ENCODE measurements at regions not wholly inside any gene's neighbourhood (a gene's known extent, or its start where the extent isn't known, plus 50 kb on each side); places are given as distances from the start of the nearest gene placed in this dataset.
"Not testable (repeated sequence)": the region's sequence is repeated elsewhere in the genome, so short reads cannot be mapped to it uniquely, and the experiment has no call there.

DNA sequence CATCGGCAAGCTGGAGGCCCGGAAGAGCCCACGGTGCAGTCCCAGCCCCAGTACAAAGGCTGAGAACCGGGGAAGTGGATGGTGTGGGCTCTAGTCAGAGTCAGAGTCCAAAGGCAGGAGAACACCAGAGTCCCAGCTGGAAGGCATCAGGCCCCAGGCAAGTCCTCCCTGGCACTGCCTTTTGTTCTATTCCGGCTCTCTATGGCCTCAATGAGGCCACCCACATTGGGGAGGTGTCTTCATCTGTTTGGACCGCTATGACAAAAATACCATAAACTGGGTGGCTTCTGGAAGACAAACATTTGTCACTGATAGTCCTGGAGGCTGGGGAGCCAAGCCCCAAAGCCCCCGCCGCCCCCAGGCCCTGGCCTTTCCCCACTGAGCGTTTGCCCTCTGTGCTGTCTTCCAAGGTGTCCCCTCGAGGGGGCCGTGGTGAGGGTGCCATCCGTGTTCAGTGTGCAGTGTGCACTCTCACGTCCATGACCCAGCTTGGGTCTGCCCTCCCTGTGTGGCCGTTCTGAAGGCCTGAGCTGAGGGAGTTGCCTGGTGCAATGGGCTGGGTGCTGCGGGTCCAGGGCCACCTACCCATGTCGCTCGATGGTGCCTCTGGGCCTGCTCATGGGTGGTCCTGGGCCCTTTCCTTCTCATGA is 99.1 kb upstream of the PPP1R26 start:
- no peak for DNase-seq (ENCODE audit: low read depth)

DNA sequence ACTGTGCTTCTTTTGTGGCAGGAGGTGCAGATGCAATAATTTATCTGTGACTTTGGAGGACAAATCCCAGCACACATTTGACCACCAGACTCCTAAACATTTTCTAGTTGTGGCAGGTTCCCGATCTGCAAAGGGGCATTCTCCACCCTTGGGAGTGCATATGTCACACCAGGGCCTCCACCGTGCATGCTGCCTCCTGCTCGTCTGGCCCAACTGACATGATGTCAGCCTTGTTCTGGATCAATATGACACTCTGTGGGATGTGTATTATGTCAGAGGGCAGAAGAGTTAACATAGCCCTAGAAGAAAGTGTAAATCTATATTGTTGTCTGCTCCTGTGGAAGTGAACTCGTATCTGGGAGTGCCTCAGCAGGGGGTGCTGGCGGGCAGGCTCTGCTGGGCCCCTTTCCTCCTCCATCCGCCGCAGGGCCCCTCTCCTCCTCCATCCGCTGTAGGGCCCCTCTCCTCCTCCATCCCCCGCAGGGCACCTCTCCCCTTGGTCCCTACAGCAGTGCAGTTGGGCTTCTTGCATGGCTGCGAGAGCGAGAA is 97.7 kb upstream of the PPP1R26 start:
- DNase-seq (ENCODE audit: low read depth) = no peak

DNA sequence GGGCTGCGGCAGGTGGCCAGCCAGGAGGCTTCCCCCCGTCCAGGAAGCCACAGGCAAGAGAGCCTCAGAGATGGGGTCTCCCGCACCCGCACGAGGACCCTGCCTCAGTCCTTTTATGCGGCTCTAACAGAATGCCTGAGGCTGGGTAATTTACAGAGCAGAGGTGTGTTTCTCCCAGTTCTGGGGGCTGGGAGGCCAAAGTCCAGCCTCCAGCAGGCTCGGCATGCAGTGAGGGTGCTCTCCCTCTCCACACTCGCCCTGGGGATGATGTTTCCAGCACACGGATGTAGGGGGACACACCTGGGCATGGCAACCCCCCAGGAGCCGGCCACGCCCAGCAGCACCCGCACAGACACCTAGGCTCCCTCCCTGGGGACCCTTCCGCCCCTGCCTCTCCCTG is 95.4 kb upstream of the PPP1R26 start:
- no peak for DNase-seq (ENCODE audit: low read depth)

DNA sequence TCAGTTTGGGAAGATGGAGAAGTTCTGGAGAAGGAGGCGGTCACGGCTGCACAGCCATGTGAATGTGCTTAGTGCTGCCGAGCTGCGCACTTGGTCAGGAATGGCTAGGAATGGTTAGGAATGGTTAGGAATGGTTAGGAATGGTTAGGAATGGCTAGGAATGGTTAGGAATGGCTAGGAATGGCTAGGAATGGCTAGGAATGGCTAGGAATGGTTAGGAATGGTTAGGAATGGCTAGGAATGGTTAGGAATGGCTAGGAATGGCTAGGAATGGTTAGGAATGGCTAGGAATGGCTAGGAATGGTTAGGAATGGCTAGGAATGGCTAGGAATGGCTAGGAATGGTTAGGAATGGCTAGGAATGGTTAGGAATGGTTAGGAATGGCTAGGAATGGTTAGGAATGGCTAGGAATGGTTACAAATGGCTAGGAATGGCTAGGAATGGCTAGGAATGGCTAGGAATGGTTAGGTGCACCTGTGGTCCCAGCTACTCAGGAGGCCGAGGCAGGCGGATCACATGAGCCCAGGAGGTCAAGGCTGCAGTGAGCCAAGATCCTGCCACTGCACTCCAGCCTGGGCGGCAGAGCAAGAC is 94.7 kb upstream of the PPP1R26 start:
- DNase-seq (ENCODE audit: low read depth) = not testable (repeated sequence)

DNA sequence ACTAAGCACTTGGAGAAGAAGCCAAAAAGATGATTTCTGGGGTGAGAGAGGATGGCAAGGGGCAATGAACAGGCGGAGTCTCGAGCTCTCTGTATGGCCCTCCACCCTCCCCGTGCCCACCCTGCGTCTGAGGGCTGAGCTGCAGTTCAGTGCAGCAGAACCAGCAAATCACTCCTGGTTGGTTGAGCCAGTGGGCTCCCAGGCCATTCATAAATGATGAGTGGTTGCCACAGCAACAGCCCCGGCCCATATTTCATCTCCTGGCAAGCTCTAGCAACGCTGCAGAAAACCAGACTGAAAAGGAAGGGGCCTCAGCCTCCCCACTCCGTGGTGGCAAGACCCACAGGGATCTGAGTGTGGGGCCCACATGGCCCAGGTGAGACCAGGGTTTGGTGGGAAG is 93.8 kb upstream of the PPP1R26 start:
- DNase-seq (ENCODE audit: low read depth) = no peak

DNA sequence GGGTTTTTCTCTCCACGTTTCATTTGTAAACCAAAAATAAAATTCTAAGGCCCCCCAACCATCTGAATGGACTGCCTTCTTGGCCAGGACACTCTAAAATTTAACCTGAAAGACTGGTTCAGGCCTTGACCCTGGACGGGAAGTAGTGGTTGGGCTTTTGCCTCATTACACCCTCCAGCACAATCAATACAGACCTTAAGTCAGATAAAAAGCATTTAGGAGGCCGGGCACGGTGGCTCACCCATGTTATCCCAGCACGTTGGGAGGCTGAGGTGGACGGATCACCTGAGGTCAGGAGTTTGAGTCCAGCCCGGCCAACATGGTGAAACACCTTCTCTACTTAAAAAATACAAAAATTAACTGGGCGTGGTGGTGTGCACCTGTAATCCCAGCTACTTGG is 91.6 kb upstream of the PPP1R26 start:
- DNase-seq (ENCODE audit: low read depth) = no peak

DNA sequence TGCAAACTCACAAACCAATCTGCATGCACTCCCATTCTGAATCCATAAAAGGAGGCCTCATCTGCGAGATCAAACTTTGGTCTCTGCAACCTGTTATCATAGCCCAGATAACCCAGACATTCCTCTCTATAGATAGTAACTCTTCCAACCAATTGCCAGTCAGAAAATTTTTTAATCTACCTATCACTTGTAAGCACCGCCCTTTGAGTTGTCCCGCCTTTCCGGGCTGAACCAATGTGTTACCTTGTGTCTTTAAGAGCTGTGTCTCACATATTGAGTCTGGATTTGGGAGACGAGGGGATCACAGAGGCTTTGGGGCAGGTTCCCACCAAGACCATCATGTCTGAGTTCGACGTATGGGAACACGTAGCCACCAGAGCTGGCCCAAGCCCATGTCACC is 91.1 kb upstream of the PPP1R26 start:
- DNase-seq (ENCODE audit: low read depth) = no peak

DNA sequence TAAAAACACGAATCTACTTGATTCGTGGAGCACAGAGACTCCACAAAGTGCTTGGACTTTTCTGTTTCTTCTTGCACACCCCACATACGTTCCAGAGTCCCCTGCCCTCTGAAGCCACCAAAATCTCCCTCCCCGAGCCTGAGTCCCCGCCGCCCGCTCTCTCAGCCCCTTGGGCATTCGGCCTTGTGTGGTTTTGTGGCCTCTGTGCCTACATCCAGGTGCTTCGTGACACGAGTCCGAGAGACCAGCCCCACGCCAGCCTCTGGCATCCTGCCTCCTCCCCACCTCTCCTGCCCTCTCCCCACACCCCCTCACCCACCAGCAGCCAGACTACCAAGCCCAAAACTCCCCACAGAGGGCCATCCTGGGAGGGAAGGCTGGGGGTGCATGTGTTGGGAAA is 87.8 kb upstream of the PPP1R26 start:
- no peak for DNase-seq (ENCODE audit: low read depth)

DNA sequence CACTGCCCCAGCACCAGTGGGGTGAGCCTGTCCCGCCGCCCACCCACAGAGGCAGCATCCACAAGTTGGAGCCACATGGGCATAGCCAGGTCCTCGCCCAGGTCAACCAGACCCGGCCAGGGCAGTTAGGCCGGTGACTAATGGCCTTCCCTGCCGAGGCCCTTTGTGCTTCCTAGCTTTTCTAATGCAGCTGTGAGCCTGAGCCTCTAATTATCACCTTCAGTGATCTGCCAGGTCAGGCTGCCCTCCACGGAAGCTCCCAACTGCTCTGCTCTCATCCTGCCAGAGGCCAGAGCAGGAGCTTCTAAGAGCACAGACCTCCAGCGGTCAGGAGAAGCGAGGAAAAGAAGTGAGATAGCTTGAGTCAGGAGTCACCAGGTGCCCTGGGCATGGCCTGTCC is 87.1 kb upstream of the PPP1R26 start:
- DNase-seq (ENCODE audit: low read depth) = no peak

DNA sequence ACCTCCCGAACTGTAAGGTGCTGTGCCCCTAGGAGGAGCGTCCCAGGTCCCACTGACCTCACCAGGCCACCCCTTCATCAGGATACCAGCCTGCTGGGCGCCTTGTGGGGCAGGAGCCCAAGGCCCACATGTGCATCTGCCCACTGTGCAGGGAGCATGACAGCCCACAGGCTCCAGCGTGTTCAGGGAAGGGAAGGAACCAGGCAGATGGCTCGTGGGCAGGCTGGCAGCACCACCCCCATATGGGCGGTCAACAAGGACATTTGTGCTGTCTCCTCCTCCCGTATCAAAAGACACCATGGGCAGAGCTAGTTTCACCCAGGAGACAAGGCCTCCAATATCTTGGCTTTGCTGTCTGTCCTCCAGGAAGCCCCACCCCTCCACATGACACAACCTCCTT is 85.5 kb upstream of the PPP1R26 start:
- DNase-seq (ENCODE audit: low read depth) = no peak

DNA sequence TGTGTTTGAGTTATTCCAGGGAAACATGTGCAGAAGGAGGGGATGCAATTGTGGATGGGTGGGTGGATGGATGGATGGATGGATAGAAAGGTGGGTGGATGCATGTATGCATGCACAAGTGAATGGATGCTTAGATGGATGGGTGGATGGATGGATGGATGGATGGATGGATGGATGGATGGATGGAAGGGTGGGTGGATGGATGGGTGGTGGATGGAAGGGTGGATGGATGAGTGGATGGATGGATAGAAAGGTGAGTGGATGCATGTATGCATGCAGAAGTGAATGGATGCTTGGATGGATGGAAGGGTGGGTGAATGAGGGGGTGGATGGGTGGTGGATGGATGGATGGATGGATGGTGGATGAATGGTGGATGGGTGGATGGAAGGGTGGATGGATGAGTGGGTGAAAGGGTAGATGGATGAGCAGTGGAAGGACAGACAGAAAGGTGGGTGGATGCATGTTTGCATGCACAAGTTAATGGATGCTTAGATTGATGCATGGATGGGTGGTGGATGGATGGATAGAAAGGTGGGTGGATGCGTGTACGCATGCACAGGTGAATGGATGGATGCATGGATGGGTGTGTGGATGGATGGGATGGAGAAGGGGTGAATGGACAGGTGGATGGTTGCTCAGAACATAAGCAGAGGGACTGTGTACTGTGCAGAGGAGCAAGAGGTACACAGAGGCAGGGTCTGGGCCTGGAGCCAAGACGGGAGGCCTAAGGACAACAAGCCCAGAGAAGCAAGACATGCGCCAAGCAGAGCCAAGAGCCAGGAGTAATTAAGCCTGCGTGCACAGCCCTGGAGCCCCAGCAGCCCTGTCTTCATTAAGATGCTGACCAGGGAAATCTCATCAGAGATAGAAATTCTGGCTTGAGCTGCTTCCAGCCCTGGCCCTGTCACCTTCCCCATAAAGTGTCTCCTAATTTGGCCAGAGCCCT is 84.6 kb upstream of the PPP1R26 start:
- no peak for DNase-seq (ENCODE audit: low read depth)

DNA sequence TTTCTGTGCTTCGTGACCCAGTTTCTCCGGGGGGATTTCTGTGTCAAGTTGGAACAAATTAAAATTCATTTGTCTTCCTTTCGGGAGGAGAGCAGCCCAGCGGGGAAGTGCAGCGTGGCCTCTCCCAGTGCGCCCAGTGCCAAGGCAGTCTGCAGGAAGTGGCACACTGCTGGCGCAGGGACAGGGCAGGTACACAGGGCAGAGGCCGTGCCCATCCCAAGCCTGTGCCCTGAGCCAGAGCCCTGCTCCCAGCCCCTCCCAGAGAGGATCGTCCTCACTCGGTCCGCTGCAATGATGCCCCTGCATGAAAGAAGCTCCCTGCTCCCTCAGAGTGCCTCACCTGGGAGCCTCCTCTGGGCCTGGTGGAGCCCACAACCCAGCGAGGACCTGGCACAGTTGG is 82.4 kb upstream of the PPP1R26 start:
- no peak for DNase-seq (ENCODE audit: low read depth)

DNA sequence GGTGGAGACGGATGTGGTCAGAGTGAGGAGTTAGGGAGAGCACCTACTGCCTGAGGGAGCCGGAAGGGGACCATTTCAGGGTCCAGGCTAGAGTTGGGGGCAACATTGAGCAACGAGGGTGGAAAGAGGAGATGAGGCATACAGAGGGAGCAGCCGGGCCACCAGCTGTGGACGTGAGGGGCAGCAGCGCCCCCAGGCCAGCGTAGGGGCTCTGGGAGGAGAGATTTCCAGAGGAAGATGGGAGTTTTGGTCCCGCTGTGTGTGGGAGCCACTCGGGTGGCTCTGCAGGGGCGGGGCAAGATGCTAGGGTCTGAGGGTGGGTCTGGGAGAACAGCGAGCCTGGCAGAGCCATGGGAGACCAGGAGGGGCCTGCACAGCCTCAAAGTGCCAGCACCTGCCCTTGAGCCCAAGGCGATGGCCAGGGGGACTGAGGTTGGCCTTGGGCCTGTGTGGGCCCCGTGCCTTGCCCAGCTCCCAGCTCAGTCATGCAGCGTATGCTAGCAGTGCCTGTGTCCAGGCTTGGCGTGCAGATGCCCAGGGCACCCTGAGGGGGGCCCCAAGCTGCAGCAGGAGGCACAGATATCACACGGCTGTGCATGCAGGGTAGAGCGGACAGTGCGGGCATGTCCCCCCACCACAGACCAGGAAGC is 80.5 kb upstream of the PPP1R26 start:
- no peak for DNase-seq (ENCODE audit: low read depth)

DNA sequence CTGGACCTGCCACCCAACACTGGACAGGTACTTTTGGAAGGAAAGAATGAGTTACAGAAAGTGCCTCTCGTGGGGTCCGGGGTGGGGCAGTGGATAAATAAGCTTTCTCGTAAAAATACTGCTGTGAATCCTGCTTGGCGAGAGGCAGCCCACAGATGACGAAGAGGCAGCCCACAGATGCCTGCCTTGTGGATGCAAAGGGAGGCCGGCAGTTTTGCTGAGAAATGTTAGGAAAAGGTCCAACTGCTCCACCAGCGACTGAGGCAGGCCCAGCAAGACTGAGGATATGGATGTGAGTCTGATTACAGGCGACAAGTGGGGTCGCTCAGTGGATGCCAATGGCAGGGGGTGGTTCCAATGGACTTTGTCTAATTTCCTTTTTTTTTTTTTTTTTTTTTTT is 79.1 kb upstream of the PPP1R26 start:
- no peak for DNase-seq (ENCODE audit: low read depth)

DNA sequence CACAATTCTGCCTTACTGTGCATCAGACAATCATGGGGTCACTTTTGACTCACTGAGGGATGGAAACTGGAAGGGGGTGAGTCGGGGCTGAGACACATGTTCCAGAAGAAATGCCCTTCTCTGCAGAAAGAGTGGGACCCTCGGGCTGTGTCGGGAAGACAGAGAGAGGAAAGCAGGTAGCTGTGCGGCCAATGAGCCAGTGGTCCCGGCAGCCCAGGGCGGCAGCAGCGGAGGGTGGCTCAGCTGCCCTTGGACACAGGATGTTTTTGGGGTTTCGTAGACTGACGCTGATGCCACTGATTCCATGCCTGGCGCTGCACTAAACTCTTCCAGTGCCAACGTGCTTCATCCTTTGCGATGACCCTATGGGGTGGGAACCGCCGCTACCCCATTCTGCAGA is 78.4 kb upstream of the PPP1R26 start:
- no peak for DNase-seq (ENCODE audit: low read depth)

DNA sequence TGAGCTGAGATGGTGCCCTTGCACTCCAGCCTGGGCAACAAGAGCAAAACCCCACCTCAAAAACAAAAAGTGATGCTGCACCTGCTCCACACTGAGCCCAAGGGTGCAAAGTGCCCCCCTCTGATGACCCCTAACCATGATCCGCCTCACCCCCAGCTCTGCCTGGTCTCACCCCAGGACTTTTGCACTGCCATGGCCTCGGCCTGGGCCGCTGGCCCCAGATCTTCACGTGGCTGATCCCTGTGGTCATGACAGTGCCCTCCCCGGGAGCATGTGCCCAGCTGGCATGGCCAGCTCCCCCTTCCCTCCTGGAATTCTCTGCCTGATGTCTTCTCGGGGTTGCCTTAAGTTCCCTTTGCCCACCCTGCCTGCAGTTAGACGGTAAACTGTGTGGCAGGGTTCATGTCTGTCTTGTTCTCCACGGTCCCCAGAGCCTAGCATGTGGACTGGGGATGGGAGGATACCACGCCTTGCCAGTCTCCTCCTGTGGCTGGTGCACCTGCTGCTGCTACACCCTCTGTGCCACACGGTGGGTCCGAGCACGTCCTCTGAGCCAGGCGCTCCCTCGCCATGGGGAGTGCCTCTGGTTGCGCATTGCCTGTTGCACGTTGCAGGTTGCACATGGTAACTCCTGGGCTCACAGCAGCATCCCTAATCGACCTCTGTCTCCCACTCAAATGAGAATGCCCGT is 77.4 kb upstream of the PPP1R26 start:
- DNase-seq (ENCODE audit: low read depth) = no peak

DNA sequence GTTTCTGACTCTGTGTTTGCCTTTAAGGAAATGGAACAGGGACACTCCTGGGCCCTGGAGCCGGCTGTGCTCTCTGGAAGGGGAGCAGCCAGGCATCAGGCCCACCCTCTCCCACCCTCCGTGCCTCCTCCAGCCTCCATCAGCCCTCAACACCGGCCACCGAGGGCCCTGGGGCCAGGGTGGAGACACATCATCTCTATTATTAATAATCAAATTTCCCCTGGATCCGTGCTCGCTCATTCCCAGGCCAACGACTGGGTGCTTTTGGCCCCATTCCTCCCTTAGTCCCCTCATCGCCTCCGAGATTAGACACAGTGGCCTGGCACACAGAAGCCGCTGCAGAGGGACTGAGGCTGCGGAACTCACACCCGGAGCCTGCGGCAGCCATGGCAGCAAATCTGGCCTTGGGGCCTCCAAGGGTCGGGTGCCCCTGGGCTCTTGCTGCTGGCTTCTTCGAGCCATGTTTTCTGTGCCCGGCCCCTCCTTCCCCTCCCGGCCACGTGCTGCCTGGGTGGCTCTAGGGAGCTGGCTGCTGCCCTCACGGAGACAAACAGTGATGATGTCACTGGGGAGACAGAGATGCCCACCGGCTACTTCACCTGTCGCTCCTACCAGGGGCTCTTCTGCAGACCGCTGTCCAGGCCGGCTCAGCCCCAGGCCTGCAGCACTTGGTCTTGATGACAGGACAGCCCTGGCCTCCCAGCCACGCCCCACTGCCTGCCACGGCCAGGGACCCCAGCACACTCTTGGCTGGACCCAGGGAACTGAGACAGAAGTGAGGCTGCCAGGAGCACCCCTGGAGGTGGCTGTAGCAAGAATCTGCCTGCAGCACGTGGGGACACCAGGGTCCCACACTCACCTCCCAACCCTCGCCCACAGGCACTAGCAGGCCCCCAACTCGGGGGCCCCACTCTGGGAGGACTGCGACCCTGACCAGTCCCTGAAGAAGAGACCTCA is 76.6 kb upstream of the PPP1R26 start:
- DNase-seq (ENCODE audit: low read depth) = no peak

DNA sequence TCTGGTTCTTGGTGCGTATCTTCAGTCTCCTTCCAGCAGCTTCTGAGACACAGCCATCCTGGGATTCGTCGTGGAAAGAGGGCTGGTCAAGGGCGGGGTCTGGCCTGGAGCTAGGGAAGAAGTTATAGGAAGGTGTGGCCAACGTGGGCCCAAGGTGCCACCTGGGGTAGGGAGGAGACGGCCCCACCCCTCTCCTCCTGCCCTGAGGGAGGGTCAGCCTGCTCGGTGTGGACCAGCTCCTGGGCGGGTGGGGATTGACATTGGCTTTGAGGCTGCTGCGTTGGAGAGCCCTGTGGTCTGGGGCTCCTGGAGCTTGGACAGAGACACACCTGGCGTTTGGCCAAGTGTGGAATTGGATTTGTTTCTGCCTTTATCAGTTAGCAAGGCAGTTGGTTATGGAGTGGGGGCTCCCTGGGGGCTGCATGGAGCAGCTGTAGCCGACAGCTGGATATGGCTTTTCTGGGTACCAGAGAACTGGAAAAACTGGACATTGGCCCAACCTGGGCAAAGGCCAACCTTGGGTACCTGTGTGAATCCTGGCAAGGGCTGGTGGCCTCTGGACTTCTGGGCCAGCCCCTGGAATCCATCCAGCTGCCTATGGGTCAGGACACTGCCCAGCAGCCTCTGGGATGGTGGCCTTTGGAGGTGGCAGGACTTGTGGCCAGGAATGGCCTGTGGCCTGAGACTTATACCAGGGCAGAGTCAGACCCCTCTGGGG is 75.7 kb upstream of the PPP1R26 start:
- DNase-seq (ENCODE audit: low read depth) = no peak

DNA sequence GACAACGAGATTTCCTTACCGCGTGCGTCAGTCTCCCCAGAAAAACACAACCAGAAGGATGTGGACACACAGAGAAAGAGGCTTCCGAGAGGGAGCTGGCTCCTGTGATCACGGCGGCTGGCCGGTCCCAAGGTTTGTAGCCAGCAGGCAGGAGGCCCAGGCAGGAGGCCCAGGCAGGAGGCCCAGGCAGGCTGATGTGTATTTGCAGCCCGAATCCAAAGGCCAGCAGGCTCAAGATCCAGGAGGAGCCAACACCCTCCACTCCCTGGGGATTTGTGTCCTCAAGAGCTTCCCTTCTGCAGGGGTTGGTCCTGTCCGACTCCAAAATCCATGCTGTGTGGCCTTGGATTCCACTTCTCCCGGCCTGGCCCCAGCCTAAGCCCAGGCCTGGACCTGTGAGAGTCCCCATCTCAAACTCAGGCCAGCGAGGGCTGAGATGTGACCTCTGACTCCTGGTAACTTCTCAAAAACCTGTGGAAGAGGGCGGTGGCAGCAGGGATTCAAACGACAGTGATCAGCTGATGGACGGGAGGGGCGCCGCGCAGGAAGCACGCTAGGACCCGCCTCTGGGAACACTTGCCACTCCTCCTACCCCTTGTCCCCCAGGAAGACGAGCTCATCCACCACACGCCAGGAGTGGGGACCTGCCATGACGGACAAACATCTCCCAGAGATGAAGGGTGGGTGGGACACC is 75.0 kb upstream of the PPP1R26 start:
- no peak for DNase-seq (ENCODE audit: low read depth)

DNA sequence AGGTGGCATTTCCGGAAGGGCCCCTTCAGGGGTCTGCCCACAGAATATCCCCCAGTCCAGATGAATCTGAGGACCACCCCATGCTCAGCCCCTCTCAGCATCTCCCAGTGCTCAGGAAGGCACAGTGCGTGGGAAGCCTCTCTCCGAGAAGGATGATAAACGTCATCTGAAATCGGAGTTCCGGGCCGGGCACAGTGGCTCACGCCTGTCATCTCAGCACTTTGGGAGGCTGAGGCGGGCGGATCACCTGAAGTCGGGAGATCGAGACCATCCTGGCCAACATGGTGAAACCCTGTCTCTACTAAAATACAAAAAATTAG is 74.5 kb upstream of the PPP1R26 start:
- DNase-seq (ENCODE audit: low read depth) = not testable (repeated sequence)

Measured in stimulated activated CD8-positive, alpha-beta memory T cell treated with anti-CD3 and anti-CD28 coated beads, Interleukin-7, amount 100 ng/mL, for 24 hours (primary cell).